ENCODE measurements at regions not wholly inside any gene's neighbourhood (a gene's known extent, or its start where the extent isn't known, plus 50 kb on each side); places are given as distances from the start of the nearest gene placed in this dataset.

DNA sequence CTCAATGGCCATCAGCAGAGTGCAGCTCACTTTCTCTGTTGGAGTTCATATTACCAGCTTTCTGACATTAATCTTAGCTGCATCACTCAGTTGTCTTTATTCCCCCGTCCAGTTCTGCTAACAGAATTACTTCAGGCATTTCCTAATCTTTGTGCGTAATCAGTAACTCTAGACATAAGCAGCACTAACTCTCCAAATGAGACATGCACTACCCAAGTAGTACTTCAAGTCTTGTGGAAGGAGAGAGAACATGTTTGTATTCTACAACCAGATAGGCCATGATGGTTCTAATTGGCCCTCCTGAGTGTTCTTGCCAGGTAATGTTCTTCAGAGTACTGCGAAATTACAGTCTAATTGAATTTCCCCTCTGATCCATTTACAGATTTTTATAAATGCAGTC is 448.5 kb upstream of the RPS6KA3 start (continued):
- TF ChIP-seq RELA (CRISPR knock-in tag; IDR thresholded peaks at IDR 0.05; ENCODE audit: borderline replicate concordance), result no peak

GRCh38 chrX:20712811-20713210 is 446.1 kb upstream of the RPS6KA3 start:
- DNase-seq (ENCODE audit: low spot score) (no peak), ATAC-seq (no peak)
- no peak for TF ChIP-seq ZNF416 (CRISPR knock-in tag; IDR thresholded peaks at IDR 0.05)
- no peak for TF ChIP-seq NFYB (CRISPR knock-in tag; conservative IDR thresholded peaks at IDR 0.05; ENCODE audit: low read depth)
- TF ChIP-seq ETV6 (CRISPR knock-in tag; IDR thresholded peaks at IDR 0.05), result no peak
- TF ChIP-seq, protein P1, sequence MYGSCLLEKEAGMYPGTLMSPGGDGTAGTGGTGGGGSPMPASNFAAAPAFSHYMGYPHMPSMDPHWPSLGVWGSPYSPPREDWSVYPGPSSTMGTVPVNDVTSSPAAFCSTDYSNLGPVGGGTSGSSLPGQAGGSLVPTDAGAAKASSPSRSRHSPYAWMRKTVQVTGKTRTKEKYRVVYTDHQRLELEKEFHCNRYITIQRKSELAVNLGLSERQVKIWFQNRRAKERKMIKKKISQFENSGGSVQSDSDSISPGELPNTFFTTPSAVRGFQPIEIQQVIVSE (CRISPR knock-in tag; IDR thresholded peaks at IDR 0.05; ENCODE audit: borderline replicate concordance), result no peak
- POLR2A ChIA-PET, result no interaction called here
- CTCF ChIA-PET, result no interaction called here
- no peak overlapping the region for H3K4me3 Mint-ChIP-seq
- peaks cover 10% of the 10 kb centered on the region for H3K36me3 Mint-ChIP-seq
- H3K4me1 Mint-ChIP-seq, result peaks cover 8% of the 10 kb centered on the region
- H3K27ac Mint-ChIP-seq, result no peak overlapping the region
- H3K9me3 Mint-ChIP-seq, result peaks cover 13% of the 10 kb centered on the region
- no peaks in the 10 kb centered on the region for H3K27me3 Mint-ChIP-seq (ENCODE audit: low read depth)

DNA sequence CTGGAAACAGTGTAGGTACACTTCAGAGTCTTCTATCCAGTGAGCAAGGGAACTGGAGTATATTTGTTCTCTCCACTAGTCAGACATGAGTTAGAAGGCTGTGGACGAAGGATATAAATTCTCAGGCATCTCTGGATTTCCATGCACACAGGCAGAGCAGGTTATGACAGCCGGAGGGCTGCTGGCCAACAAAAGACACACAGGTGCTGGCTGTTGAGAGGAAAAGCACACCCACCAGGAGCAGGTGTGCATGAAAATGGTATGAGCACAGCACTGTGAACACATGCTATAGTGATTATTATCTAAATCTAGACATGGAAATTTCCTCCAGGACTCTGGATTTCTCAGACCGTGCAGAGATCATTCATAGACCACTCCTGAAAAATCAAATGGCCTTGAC is 444.7 kb upstream of the RPS6KA3 start:
- no peak for ATAC-seq
- Mint-ChIP-seq H3K27ac (no peak overlapping the region), H3K9me3 (peaks cover 10% of the 10 kb centered on the region), H3K4me3 (no peak overlapping the region), H3K4me1 (peaks cover 8% of the 10 kb centered on the region), H3K36me3 (peaks cover 3% of the 10 kb centered on the region), H3K27me3 (ENCODE audit: low read depth) (no peaks in the 10 kb centered on the region)
- CTCF ChIA-PET, result no interaction called here
- POLR2A ChIA-PET, result no interaction called here
- no peak for DNase-seq (ENCODE audit: low spot score)
- TF ChIP-seq CBFB (CRISPR knock-in tag; IDR thresholded peaks at IDR 0.05; ENCODE audit: low read depth) (no peak), ZNF219 (CRISPR knock-in tag; IDR thresholded peaks at IDR 0.05; ENCODE audit: borderline replicate concordance) (no peak), GRHL2 (CRISPR knock-in tag; IDR thresholded peaks at IDR 0.05; ENCODE audit: insufficient replicate concordance, severe bottlenecking) (no peak), NR2C2 (CRISPR knock-in tag; IDR thresholded peaks at IDR 0.05) (no peak), JUN (CRISPR knock-in tag; IDR thresholded peaks at IDR 0.05) (no peak), ZBTB21 (CRISPR knock-in tag; IDR thresholded peaks at IDR 0.05; ENCODE audit: borderline replicate concordance) (no peak)
- TF ChIP-seq, protein P2, sequence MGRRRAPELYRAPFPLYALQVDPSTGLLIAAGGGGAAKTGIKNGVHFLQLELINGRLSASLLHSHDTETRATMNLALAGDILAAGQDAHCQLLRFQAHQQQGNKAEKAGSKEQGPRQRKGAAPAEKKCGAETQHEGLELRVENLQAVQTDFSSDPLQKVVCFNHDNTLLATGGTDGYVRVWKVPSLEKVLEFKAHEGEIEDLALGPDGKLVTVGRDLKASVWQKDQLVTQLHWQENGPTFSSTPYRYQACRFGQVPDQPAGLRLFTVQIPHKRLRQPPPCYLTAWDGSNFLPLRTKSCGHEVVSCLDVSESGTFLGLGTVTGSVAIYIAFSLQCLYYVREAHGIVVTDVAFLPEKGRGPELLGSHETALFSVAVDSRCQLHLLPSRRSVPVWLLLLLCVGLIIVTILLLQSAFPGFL (CRISPR knock-in tag; IDR thresholded peaks at IDR 0.05; ENCODE audit: borderline replicate concordance), result no peak
- TF ChIP-seq, protein P3, sequence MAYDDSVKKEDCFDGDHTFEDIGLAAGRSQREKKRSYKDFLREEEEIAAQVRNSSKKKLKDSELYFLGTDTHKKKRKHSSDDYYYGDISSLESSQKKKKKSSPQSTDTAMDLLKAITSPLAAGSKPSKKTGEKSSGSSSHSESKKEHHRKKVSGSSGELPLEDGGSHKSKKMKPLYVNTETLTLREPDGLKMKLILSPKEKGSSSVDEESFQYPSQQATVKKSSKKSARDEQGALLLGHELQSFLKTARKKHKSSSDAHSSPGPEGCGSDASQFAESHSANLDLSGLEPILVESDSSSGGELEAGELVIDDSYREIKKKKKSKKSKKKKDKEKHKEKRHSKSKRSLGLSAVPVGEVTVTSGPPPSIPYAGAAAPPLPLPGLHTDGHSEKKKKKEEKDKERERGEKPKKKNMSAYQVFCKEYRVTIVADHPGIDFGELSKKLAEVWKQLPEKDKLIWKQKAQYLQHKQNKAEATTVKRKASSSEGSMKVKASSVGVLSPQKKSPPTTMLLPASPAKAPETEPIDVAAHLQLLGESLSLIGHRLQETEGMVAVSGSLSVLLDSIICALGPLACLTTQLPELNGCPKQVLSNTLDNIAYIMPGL (CRISPR knock-in tag; IDR thresholded peaks at IDR 0.05), result no peak
- TF ChIP-seq, protein P4, sequence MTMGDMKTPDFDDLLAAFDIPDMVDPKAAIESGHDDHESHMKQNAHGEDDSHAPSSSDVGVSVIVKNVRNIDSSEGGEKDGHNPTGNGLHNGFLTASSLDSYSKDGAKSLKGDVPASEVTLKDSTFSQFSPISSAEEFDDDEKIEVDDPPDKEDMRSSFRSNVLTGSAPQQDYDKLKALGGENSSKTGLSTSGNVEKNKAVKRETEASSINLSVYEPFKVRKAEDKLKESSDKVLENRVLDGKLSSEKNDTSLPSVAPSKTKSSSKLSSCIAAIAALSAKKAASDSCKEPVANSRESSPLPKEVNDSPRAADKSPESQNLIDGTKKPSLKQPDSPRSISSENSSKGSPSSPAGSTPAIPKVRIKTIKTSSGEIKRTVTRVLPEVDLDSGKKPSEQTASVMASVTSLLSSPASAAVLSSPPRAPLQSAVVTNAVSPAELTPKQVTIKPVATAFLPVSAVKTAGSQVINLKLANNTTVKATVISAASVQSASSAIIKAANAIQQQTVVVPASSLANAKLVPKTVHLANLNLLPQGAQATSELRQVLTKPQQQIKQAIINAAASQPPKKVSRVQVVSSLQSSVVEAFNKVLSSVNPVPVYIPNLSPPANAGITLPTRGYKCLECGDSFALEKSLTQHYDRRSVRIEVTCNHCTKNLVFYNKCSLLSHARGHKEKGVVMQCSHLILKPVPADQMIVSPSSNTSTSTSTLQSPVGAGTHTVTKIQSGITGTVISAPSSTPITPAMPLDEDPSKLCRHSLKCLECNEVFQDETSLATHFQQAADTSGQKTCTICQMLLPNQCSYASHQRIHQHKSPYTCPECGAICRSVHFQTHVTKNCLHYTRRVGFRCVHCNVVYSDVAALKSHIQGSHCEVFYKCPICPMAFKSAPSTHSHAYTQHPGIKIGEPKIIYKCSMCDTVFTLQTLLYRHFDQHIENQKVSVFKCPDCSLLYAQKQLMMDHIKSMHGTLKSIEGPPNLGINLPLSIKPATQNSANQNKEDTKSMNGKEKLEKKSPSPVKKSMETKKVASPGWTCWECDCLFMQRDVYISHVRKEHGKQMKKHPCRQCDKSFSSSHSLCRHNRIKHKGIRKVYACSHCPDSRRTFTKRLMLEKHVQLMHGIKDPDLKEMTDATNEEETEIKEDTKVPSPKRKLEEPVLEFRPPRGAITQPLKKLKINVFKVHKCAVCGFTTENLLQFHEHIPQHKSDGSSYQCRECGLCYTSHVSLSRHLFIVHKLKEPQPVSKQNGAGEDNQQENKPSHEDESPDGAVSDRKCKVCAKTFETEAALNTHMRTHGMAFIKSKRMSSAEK (CRISPR knock-in tag; IDR thresholded peaks at IDR 0.05; ENCODE audit: borderline replicate concordance), result no peak

Measured in WTC11 (cell line).